OCI-LY7 (cell line): ENCODE measurements at regions not wholly inside any gene's neighbourhood (a gene's known extent, or its start where the extent isn't known, plus 50 kb on each side); places are given as distances from the start of the nearest gene placed in this dataset.

Source experiments
- CTCF ChIP-seq: fragments of 200-600 bp; sonication (generic); conservative IDR thresholded peaks from 2 replicates; pipeline ENCODE4 v1.5.1; 2014; ENCODE audit warnings: mild to moderate bottlenecking, antibody characterized with exemption, low read length, moderate library complexity, mixed read lengths
- EZH2phosphoT487 ChIP-seq: fragments of 200-600 bp; sonication (generic); IDR thresholded peaks from 2 replicates; pipeline ENCODE4 v1.6.1; 2018; ENCODE audit warnings: low read depth, borderline replicate concordance, mild to moderate bottlenecking, mixed run types, antibody characterized with exemption, low read length, moderate library complexity, mixed read lengths

GRCh38 chr7:82506208-82506607, 62.6 kb upstream of the CACNA2D1 start:
- TF ChIP-seq CTCF = no peak
- no peak for TF ChIP-seq EZH2phosphoT487
